Fibroblast of peridontal ligament (primary cell): ENCODE measurements at regions not wholly inside any gene's neighbourhood (a gene's known extent, or its start where the extent isn't known, plus 50 kb on each side); places are given as distances from the start of the nearest gene placed in this dataset.
A peak's percentile ranks its signal among the peaks of the same experiment; 100 is the strongest.

Experiments
- DNase-seq: peaks from one replicate; pipeline ENCODE4 v3.0.0-alpha.2; 2010; ENCODE audit errors: extremely low read depth

GRCh38 chr4:104795264-104795939 lies 300.7 kb upstream of the CXXC4 start:
- no peak for DNase-seq

- DNase-seq, result no peak
Measured at GRCh38 chr4:104811727-104812126, 317.0 kb upstream of the CXXC4 start.

GRCh38 chr4:104815665-104816064 lies 321.0 kb upstream of the CXXC4 start:
- no peak for DNase-seq

- no peak for DNase-seq
Measured at GRCh38 chr4:104818579-104818978, 323.9 kb upstream of the CXXC4 start.

GRCh38 chr4:104826171-104826570 lies 320.5 kb upstream of the TET2 start:
- no peak for DNase-seq

GRCh38 chr4:104829761-104830160 lies 316.9 kb upstream of the TET2 start:
- no peak for DNase-seq

- DNase-seq, result no peak
Measured at GRCh38 chr4:104848597-104849225, 298.0 kb upstream of the TET2 start.

GRCh38 chr4:104859601-104860237 lies 287.0 kb upstream of the TET2 start:
- DNase-seq, result no peak

- peak; percentile 71 for DNase-seq
Measured at GRCh38 chr4:104860238-104861123, 286.2 kb upstream of the TET2 start.

GRCh38 chr4:104866809-104867208 lies 279.9 kb upstream of the TET2 start:
- DNase-seq, result no peak

- no peak for DNase-seq
Measured at GRCh38 chr4:104868533-104868932, 278.1 kb upstream of the TET2 start.

- DNase-seq, result no peak
Measured at GRCh38 chr4:104868958-104869357, 277.7 kb upstream of the TET2 start.

GRCh38 chr4:104869831-104870230 lies 276.8 kb upstream of the TET2 start:
- no peak for DNase-seq

GRCh38 chr4:104870495-104871233 lies 276.0 kb upstream of the TET2 start:
- no peak for DNase-seq

- DNase-seq, result no peak
Measured at GRCh38 chr4:104878936-104879335, 267.7 kb upstream of the TET2 start.

GRCh38 chr4:104879367-104879766 lies 267.3 kb upstream of the TET2 start:
- no peak for DNase-seq

- no peak for DNase-seq
Measured at GRCh38 chr4:104879854-104880253, 266.8 kb upstream of the TET2 start.

- no peak for DNase-seq
Measured at GRCh38 chr4:104881136-104881886, 265.4 kb upstream of the TET2 start.

GRCh38 chr4:104890598-104891275 lies 255.9 kb upstream of the TET2 start:
- DNase-seq, result no peak
